Stimulated activated CD8-positive, alpha-beta memory T cell treated with anti-CD3 and anti-CD28 coated beads, Interleukin-4, amount 100 ng/mL, for 24 hours (primary cell): ENCODE measurements at regions not wholly inside any gene's neighbourhood (a gene's known extent, or its start where the extent isn't known, plus 50 kb on each side); places are given as distances from the start of the nearest gene placed in this dataset.

Source experiments
- DNase-seq: peaks from one replicate; pipeline ENCODE4 v3.0.0-alpha.2; 2020; ENCODE audit warnings: low read depth

GRCh38 chr10:131425752-131426533 is 114.4 kb upstream of the TCERG1L start:
- DNase-seq: no peak

- no peak for DNase-seq
These were observed 115.0 kb upstream of the TCERG1L start for GRCh38 chr10:131426534-131426898.

- DNase-seq: no peak
These were observed 115.8 kb upstream of the TCERG1L start for GRCh38 chr10:131427281-131427680.

GRCh38 chr10:131427901-131428300 is 116.4 kb upstream of the TCERG1L start:
- no peak for DNase-seq

- DNase-seq: no peak
These were observed 117.6 kb upstream of the TCERG1L start for GRCh38 chr10:131429141-131429540.

GRCh38 chr10:131429942-131430341 is 118.4 kb upstream of the TCERG1L start:
- no peak for DNase-seq

GRCh38 chr10:131430716-131431412 is 119.3 kb upstream of the TCERG1L start:
- DNase-seq: no peak

- DNase-seq: no peak
These were observed 120.0 kb upstream of the TCERG1L start for GRCh38 chr10:131431533-131431932.

GRCh38 chr10:131431978-131432690 is 120.6 kb upstream of the TCERG1L start:
- DNase-seq: no peak

GRCh38 chr10:131433568-131433967 is 122.0 kb upstream of the TCERG1L start:
- no peak for DNase-seq

- no peak for DNase-seq
These were observed 123.7 kb upstream of the TCERG1L start for GRCh38 chr10:131435232-131435631.

GRCh38 chr10:131435760-131436457 is 124.4 kb upstream of the TCERG1L start:
- DNase-seq: no peak

- DNase-seq: no peak
These were observed 124.9 kb upstream of the TCERG1L start for GRCh38 chr10:131436458-131436857.

GRCh38 chr10:131437556-131438475 is 126.3 kb upstream of the TCERG1L start:
- DNase-seq: no peak

- DNase-seq: no peak
These were observed 127.1 kb upstream of the TCERG1L start for GRCh38 chr10:131438665-131439064.

- DNase-seq: no peak
These were observed 128.2 kb upstream of the TCERG1L start for GRCh38 chr10:131439705-131440104.

GRCh38 chr10:131440405-131441360 is 129.2 kb upstream of the TCERG1L start:
- DNase-seq: no peak

- DNase-seq: no peak
These were observed 130.8 kb upstream of the TCERG1L start for GRCh38 chr10:131442271-131442670.

GRCh38 chr10:131444286-131444685 is 132.8 kb upstream of the TCERG1L start:
- no peak for DNase-seq

- DNase-seq: no peak
These were observed 133.4 kb upstream of the TCERG1L start for GRCh38 chr10:131444862-131445461.
